GM12892 (cell line): ENCODE measurements at regions not wholly inside any gene's neighbourhood (a gene's known extent, or its start where the extent isn't known, plus 50 kb on each side); places are given as distances from the start of the nearest gene placed in this dataset.
A peak's percentile ranks its signal among the peaks of the same experiment; 100 is the strongest.
"Not testable (repeated sequence)": the region's sequence is repeated elsewhere in the genome, so short reads cannot be mapped to it uniquely, and the experiment has no call there.

ENCODE experiments used
- DNase-seq: peaks from one replicate; pipeline ENCODE4 v3.0.0; 2011; ENCODE audit not compliant: insufficient read length
- FAIRE-seq: peaks from 2 replicates; lab custom pipeline; 2011; peaks lifted over from hg19 to GRCh38; lab: Jason Lieb, UNC
- POLR2A ChIP-seq: IDR thresholded peaks from 2 replicates; pipeline ENCODE4 v1.6.1; 2011; ENCODE audit warnings: low read depth, low read length, control low read depth
- POLR2AphosphoS5 ChIP-seq: IDR thresholded peaks from 2 replicates; pipeline ENCODE4 v1.6.1; 2011; ENCODE audit warnings: low read depth, low read length, control low read depth
- TAF1 ChIP-seq: IDR thresholded peaks from 2 replicates; pipeline ENCODE4 v1.6.1; 2011; ENCODE audit warnings: low read depth, mild to moderate bottlenecking, control low read depth, low read length, borderline replicate concordance

GRCh38 chr6:149138089-149138488 lies 179.4 kb upstream of the TAB2 start:
- FAIRE-seq (no peak), DNase-seq (no peak)
- TF ChIP-seq TAF1 (no peak), POLR2A (no peak), POLR2AphosphoS5 (no peak)

- FAIRE-seq (peak; percentile 33), DNase-seq (no peak)
- TF ChIP-seq TAF1 (no peak), POLR2AphosphoS5 (no peak), POLR2A (no peak)
These were observed 178.7 kb upstream of the TAB2 start for GRCh38 chr6:149138699-149139294.

GRCh38 chr6:149139782-149140136 lies 177.8 kb upstream of the TAB2 start:
- DNase-seq (no peak), FAIRE-seq (no peak)
- no peak for TF ChIP-seq POLR2A
- TF ChIP-seq POLR2AphosphoS5: no peak
- no peak for TF ChIP-seq TAF1

GRCh38 chr6:149140137-149140909 lies 177.2 kb upstream of the TAB2 start:
- peak; percentile 50; the same call in 1 of the 2 replicates for TF ChIP-seq POLR2AphosphoS5
- no peak for TF ChIP-seq TAF1
- peak; percentile 56 for TF ChIP-seq POLR2A
- DNase-seq (peak; percentile 19), FAIRE-seq (peak; percentile 98)

GRCh38 chr6:149140910-149141290 lies 176.6 kb upstream of the TAB2 start:
- FAIRE-seq: no peak

GRCh38 chr6:149142924-149143429 lies 174.5 kb upstream of the TAB2 start:
- FAIRE-seq: no peak
- TF ChIP-seq TAF1 (no peak), POLR2A (no peak), POLR2AphosphoS5 (no peak)
- DNase-seq: no peak

More at GRCh38 chr6:149140910-149141290, 176.6 kb upstream of the TAB2 start:
- TF ChIP-seq TAF1 (no peak), POLR2AphosphoS5 (no peak), POLR2A (no peak)
- no peak for DNase-seq

- FAIRE-seq: not testable (repeated sequence)
These were observed 171.7 kb upstream of the TAB2 start for GRCh38 chr6:149145800-149146199.

GRCh38 chr6:149147195-149147594 lies 170.3 kb upstream of the TAB2 start:
- no peak for FAIRE-seq
- no peak for TF ChIP-seq TAF1
- TF ChIP-seq POLR2AphosphoS5: no peak
- no peak for TF ChIP-seq POLR2A
- no peak for DNase-seq

More at GRCh38 chr6:149145800-149146199, 171.7 kb upstream of the TAB2 start:
- DNase-seq: not testable (repeated sequence)

GRCh38 chr6:149147938-149148718 lies 169.4 kb upstream of the TAB2 start:
- peak; percentile 14 for FAIRE-seq
- no peak for DNase-seq
- TF ChIP-seq POLR2A (no peak), POLR2AphosphoS5 (no peak), TAF1 (no peak)

- no peak for FAIRE-seq
- TF ChIP-seq TAF1 (no peak), POLR2AphosphoS5 (no peak), POLR2A (no peak)
- no peak for DNase-seq
These were observed 167.9 kb upstream of the TAB2 start for GRCh38 chr6:149149653-149150052.

- TF ChIP-seq TAF1: no peak
- TF ChIP-seq POLR2AphosphoS5: no peak
- TF ChIP-seq POLR2A: no peak
- DNase-seq (no peak), FAIRE-seq (no peak)
These were observed 167.2 kb upstream of the TAB2 start for GRCh38 chr6:149150301-149150700.

- no peak for FAIRE-seq
- TF ChIP-seq POLR2A: no peak
- no peak for TF ChIP-seq TAF1
- no peak for TF ChIP-seq POLR2AphosphoS5
- no peak for DNase-seq
These were observed 166.6 kb upstream of the TAB2 start for GRCh38 chr6:149150801-149151398.
